HG03175 (cell line): ENCODE measurements at regions not wholly inside any gene's neighbourhood (a gene's known extent, or its start where the extent isn't known, plus 50 kb on each side); places are given as distances from the start of the nearest gene placed in this dataset.

Experiments used
- ATAC-seq: cut with Tn5 transposase; IDR thresholded peaks from one replicate; pipeline ENCODE4 v1.9.1; 2021; ENCODE audit warnings: mild to moderate bottlenecking, moderate library complexity; ENCODE audit not compliant: unreplicated experiment

DNA sequence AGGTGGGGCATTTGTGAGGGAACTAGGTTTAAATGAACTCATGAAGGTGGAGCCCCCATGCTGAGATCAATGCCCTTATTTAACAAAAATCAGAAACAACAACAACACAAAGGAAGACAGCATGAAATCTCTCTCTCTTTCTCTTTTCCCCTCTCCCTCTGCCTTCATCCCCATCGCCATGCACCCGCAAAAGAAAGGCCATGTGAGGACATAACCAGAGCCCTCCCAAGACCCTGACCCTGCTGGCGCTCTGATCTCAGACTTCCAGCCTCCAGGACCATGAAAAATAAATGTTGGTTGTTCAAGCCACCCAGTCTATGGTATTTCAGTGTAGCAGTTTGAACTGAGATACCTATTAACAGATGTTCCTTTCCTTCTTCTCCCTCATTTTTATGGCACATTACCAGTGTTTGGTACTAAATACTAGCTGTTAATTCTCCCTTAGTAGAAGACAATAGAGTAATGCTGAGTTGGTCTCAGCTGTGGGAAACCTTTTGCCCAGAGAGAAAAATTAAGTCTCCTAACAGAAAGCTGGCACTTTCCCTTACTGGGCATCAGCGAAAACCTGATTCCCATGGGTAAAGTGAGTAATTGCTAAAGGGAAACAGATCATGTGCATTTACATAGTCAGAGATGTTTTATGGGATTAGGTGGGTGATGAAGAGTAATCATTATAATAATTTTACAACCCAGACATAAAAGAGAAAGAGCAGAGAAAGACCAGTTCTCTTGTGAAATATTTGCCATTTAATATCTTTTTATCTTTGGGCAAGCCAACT, 264.0 kb upstream of the PLEKHG7 start:
- no peak for ATAC-seq

DNA sequence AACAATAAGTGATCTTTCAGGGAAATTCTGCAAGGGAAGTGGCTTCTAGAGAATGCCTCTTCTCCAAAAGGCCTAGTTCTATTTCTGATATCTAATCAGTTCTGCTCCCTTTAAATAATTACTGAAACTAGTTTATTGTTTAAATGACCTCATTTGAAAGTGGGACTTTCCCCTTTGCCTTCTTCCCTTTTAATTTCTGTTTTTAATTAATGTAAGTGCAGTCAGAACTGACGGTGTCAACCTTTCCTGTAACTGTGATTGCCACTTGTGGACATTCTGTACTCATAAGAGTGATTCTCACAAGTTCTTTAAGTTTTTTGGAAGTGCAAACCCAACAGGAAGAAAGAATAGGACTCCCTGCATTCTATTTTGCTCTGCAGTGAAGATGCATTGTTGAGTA, 265.3 kb upstream of the PLEKHG7 start:
- no peak for ATAC-seq

DNA sequence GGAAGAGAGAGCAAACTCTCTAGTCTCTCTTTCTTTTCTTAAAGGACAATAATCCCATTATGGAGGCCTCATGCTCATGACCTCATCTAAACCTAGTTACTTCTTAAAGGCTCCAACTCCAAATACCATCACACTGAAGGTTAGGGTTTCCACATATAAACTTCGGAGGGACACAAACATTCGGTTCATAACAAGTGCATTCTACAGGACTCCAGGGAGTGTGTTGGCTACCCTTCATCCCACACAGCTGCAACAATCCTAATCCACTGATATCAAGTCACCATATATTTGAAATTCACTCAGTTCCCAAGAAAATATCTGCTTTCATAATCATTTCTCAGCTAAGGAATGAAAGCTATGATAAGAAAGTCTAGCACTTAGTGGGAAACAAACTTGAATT, 265.9 kb upstream of the PLEKHG7 start:
- no peak for ATAC-seq

DNA sequence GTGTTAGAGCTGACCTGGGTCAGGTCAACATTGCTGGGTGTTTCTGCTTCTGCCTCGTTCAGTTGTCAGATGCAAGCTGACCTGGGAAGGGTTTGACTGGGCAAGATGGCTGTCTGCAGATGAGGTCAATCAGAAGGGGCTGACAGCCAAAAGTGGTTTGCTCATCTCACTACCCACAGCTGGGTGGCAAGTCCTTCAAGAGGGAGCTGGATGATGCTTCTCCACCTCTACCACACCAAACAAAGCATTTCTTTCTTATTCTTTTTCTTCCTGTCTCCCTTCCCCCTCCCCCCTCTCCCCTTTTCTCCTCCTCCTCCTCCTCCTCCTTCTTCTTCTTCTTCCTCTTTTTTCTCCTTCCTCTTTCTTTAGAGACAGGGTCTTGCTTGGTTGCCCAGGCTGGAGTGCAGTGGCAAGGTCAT, 268.2 kb upstream of the PLEKHG7 start:
- no peak for ATAC-seq

DNA sequence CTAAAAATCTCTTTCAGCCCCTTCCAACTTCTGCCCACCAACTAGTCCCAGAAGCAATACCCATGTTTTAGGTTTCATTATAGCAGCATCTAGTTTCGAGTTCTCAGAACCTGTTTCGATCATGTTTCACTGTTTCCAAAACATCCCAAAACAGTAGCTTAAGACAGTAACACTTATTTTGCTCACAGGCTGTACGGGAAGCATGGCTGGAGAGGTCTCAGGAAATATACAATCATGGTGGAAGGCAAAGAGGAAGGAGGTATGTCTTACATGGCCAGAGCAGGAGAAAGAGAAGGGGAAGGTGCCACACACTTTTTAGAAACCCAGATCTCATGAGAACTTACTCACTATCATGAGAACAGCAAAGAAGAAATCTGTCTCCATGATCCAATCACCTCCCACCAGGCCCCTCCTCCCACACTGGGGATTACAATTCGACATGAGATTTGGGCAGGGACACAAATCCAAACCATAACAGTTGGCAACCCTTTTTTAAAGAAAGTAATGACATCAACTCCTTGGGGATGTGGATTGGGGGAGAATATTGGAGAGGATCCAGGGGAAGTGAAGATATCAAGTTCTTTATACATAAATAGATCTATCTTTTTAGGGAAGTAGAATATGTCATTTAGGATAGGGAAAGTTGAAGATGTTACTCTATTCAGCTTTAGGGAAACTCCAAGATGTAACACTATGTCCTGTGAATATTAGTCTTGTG, 269.9 kb upstream of the PLEKHG7 start:
- ATAC-seq, result peak; percentile 74

DNA sequence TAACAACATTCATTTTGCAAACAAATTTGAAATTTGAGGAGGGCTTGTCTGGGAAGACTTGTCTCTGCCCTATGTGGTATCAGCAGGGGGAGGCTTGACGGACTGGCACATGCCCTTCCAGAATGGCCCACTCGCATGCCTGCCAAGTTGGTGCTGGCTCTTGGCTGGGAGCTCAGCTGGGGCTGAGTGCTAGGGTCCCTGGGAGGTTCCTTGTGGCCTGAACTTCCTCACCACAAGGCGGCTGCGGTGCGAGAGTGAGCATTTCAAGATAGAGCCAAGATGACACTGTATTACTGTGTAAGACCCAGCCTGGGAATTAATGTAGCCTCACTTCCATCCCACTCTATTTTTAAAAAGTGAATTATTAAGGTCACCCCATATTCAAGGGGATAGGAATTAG, 271.6 kb upstream of the PLEKHG7 start:
- ATAC-seq, result peak; percentile 48

DNA sequence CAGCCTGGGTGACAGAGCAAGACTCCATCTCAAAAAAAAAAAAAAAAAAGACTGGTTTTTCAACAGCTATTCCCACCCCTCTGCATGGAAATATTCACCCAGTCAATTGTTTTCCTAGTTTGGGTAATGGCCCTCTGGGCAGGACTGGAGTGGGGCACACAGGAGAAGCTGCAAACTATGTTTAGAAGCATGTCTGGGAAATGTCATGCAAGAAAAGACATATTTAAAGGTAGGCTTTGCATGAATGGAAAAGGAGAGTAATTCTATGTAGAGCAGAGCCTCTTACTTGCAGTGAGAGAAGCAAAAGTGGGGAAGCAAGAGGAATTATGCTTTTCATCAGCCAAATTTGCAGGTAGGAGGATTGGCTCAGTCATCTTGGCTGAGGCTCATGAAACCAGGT, 276.5 kb upstream of the PLEKHG7 start:
- ATAC-seq, result no peak

DNA sequence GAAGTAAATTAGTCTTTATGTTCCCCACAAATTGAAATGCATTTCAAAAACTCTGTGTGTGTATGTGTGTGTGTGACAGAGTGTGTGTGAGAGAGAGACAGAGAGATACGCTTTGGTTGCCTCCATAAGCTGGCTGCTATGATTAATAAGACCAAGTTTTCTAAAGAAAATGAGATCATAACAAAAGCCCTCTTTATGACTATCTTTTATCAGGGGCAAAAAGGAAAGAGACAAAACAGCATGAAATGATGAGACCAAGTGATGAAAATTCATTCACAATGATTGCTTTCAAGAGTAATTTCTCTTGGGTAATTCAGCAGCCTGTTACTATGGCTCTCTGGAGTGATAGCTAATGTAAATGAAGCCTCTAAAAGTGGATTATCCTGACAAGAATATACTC, 277.6 kb upstream of the PLEKHG7 start:
- no peak for ATAC-seq

DNA sequence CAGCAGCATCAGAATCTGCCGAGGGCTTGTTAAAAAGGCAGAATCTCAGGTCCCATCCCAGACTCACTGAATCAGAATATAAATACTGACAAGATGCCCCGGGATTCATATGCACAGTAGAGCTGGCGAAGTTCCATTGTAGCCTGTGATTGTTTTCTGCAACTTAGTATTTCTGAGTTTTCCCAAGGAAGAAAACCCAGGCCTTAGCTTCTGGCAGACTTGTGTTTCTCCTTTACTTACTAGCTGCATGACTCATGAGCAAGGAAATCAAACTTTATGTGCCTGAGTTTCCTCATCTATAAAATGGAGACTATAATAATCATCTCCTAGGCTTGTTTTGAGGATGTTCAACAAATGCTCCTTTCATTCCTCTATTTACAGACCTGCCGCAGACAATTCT, 278.5 kb upstream of the PLEKHG7 start:
- ATAC-seq, result no peak

DNA sequence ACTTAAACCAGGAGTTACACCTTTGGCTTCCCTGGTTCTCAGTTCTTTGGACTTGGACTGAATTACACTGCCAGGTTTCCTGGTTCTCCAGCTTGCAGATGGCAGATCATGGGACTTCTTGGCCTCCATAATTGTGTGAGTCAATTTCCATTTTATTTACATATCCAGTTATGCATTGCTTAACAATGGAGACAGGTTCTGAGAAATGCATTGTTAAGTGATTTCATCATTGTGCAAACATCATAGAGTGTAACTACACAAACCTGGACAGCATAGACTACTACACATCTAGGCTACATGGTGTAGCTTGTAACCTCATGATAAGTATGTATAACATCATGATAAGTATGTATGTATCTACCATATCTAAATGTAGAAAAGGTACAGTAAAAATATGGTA, 276.1 kb upstream of the BTG1 start:
- ATAC-seq, result no peak

DNA sequence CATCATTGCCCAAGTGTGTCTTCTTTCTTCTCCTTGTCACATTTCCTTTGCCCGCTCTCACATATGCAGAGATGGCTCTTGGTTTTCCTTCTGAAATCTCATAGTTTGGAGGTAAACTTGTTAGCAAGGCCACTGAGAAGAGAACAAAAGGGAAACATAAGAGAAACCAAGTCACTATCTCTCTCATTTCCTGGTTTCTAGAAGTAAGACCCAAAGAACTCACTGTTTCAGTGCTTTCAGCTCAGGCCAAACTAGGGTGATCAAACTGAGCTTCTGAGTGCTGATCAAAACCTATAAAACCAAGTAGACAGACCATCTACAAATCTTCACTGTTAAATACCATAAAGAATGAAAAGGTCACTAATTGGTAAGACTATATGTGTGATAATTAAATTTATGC, 275.4 kb upstream of the BTG1 start:
- no peak for ATAC-seq

DNA sequence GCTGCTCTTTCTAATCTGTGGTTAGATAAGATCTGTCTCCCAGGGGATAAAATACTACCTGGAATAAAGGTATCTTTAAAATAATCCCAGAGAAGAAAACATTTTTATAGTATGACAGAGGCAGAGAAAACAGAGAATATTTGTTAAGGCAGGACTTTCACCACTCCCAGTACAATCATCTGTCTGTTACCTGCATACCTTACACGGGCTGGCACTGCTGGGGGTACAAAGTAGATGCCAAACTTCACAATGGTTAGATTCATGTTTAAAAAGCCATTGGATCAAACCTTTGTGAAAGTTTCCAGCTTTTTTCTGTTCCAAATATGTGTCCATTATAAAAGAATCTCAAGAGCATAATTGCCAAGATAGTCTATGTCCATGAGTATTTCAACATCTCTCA, 273.6 kb upstream of the BTG1 start:
- ATAC-seq, result no peak

DNA sequence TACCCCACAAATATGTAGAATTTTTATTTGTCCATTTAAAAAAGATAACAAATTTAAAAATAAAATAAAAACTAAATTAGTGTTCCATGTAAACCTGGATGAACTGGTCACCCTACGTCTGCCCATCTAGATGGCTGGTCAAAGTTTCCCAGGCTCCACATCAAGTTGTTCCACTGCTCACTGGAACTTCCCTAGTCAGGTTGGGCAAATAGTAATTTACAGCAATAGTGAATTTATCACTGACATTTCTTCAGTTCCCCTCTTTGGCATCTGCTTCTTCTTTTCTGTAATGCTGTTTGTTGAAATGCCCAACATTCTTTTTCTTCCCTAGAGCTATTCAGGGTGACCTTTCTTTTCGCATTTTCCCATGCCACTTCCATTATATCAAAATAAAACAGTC, 272.7 kb upstream of the BTG1 start:
- no peak for ATAC-seq

DNA sequence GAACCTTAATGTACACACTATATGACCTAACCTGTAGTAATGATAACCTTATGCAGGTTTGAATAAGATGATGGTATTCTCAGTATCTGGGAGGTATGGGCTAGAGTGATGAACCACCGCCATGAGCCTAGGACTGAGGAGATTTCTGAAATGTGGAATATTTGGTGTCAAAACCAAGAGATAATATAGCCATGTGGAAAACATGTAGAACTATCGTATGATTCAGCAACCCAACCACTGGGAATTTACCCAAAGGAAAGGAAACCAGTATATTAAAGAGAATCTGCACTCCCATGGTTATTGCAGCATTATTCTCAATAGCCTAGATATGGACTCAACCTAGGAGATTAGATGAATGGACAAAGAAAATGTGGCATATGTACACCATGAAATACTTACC, 271.7 kb upstream of the BTG1 start:
- no peak for ATAC-seq

DNA sequence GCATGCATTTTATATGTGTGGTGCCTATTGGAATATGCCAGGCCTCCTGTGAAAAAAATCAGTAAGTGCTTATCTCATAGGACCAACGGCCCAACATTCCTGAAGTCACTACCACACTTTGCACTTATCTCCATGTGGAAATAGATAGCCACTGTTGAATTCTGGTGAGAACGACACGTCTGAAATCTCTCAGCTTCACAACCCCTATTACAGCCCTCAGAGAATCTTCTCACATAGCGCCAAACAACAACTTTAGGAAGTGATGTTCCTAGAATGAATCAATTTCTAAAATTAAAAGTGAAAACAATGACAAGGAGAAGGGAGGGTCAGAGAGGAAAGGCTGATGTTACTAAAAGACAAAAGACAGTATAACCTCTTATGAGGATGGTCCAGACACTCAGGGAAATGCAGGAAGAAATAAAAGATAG, 270.8 kb upstream of the BTG1 start:
- no peak for ATAC-seq

DNA sequence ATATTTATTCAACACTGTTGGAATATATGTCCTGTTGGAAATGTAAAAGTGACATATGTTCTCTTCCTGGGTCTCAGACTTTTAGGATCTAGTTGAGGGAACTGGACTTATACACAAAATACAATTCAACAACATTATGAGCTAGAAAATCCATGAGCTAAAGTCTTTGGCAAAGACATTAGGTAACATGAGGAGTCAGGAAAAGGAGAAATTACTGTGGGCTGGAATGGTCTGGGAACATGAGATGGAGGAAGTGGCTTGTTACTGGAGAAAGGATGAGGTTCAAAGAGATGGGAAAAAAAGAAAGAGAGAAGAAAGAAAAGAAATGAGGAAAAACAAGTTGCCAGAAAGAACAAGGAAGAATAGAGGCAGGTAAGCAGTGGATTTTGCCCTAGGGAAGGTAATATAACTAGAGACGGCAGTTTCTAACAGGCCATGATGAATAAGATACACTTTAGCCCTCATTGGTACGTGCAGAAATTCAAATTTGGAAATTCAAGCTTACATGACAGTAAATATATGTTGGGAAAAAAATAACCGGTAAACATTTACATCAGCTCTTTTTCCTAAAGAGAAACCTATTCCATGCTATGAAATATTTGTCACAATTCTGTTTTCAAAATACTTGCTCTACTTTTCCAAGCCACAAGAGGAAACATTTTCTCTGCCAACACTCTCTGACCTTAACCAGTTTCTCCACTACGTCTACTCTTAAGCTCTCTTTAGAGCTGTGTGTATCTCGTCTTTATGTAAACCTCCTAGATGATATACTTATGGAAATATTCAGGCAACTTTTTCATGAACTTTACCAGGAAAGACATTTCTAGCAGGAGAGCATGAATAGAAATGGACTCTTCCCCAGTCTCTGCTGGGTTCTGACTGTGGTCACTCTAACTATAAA, 268.8 kb upstream of the BTG1 start:
- no peak for ATAC-seq

DNA sequence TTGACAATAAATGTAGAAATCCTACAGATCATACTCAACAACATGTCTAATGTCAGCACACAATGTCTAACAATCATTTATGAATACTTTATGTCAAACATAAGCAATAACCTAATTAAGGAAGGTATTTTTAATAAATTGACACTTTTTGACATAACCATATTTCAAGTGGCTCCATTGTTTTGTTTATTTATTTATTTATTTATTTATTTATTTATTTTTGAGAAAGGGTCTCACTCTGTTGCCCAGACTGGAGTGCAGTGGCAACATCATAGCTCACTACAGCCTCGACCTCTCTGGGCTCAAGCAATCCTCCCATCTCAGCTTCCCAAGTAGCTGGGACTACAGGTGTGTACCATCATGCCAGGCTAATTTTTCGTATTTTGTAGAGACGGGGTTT, 267.6 kb upstream of the BTG1 start:
- no peak for ATAC-seq

DNA sequence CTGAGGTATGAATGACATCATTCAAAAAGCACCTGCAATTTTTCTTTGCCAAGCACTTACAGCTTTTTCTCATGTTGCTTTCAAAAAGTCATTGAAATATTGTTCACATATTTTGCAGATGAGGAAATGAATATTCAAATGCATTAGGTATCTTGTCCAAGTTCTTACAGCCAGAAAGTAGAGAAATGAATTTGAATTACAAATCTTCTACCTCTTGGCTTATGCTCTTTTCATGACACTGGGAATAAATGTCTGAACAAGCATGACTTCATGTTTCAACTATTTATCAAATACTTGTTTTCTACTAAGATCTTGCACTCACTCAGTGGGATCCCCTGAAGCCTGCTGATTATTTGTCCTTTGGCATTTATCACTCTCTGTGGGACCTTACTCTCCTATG, 267.2 kb upstream of the BTG1 start:
- no peak for ATAC-seq

DNA sequence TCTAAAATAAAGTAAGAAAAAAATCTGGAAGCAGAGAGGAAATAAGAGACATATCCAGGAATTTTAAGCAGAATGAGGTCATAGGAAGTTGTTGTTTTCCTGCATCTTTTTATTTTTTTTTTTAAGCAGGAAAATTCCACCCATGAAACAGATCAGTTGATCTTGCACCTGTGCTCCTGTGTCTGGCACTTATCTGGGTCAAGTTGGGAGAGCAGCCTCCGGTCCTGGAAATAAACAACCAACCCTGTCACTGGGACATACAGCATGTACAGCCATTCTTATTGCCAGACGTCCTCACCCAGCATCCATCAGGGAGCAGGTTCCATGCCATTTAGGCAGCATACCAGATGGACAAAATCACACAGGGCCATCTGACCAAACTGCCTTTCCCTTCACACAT, 266.0 kb upstream of the BTG1 start:
- ATAC-seq, result no peak

DNA sequence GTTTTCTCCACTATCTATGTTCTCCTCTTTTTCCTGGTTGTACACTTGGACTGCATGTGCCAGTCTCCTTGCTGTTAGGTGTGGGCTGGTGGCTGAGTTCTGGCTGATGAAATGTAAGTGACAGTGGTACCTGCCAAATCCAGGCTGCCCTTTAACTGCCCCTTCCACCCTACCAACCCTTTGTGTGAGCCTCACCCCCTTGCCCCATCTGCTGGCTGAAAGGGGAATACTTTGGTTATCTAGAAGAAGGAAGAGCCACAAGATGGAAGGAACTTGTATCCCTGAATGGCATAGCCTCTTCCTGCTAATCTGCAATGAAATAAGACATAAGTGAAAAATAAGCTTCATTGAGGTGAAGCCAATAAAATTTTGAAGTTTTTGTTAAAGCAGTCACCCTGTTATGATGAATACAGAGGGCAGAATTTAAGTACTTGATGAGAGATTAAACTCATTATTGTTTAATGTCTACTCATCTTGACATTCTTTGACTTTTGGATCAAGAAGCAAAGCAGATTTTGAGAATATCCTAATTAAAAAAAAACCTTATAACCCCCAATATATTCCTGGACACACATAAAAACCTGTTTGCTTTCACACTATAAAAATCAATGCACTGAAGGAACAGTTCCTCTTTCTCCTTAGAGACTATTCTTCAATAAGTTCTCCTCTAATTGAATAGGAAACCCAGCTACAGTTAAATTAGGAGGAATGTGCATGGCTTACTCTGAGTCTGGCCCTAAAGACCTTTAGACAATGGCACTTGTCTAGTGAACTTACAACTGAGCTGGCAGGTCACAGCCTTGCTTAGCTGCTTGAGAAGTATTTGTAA, 262.6 kb upstream of the BTG1 start:
- ATAC-seq, result peak; percentile 34
